ENCODE measurements at regions not wholly inside any gene's neighbourhood (a gene's known extent, or its start where the extent isn't known, plus 50 kb on each side); places are given as distances from the start of the nearest gene placed in this dataset.
A peak's percentile ranks its signal among the peaks of the same experiment; 100 is the strongest.

DNA sequence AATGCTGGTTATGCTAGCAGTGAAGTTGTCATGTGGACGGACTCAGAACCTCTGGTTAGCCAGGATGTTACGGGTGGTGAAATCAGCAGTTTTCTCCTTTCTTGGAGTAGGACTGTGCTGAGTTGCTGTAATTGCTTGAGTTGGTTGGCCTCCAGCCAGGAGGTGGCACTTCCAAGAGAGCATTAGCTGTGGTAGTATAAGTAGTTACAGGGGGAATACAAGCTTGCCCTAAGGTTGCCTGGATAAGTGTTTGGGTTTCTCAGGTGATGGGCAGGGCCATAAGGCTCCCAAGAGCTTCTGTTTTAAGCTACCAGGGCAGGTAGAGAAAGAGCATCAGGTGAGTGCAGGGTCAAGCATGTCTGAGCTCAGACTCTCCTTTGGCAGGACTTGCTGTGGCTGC, 103.0 kb downstream of the ZNF518B start:
- TF ChIP-seq, protein P1, sequence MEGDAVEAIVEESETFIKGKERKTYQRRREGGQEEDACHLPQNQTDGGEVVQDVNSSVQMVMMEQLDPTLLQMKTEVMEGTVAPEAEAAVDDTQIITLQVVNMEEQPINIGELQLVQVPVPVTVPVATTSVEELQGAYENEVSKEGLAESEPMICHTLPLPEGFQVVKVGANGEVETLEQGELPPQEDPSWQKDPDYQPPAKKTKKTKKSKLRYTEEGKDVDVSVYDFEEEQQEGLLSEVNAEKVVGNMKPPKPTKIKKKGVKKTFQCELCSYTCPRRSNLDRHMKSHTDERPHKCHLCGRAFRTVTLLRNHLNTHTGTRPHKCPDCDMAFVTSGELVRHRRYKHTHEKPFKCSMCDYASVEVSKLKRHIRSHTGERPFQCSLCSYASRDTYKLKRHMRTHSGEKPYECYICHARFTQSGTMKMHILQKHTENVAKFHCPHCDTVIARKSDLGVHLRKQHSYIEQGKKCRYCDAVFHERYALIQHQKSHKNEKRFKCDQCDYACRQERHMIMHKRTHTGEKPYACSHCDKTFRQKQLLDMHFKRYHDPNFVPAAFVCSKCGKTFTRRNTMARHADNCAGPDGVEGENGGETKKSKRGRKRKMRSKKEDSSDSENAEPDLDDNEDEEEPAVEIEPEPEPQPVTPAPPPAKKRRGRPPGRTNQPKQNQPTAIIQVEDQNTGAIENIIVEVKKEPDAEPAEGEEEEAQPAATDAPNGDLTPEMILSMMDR (IDR thresholded peaks at IDR 0.05) = no peak
- no peaks in the 10 kb centered on the region for H3K36me3 ChIP-seq
- H3K27ac ChIP-seq = no peak overlapping the region
- no peaks in the 10 kb centered on the region for H3K9me3 ChIP-seq
- H3K27me3 ChIP-seq = no peaks in the 10 kb centered on the region
- peak in 1 of 2 donors; percentile 26 for DNase-seq
- intact Hi-C loops (cut with DNase I; ENCODE audit: low total_unique reads) = no loop called here
- H3K4me3 ChIP-seq = no peak overlapping the region
- H3K4me1 ChIP-seq = no peaks in the 10 kb centered on the region

- no peaks in the 10 kb centered on the region for H3K4me1 ChIP-seq
- no peaks in the 10 kb centered on the region for H3K9me3 ChIP-seq
- H3K27ac ChIP-seq = no peak overlapping the region
- TF ChIP-seq, protein P1 (IDR thresholded peaks at IDR 0.05) = no peak
- no peaks in the 10 kb centered on the region for H3K36me3 ChIP-seq
- no peaks in the 10 kb centered on the region for H3K27me3 ChIP-seq
- intact Hi-C loops (cut with DNase I; ENCODE audit: low total_unique reads) = no loop called here
- DNase-seq = no peak
- no peak overlapping the region for H3K4me3 ChIP-seq
Measured at GRCh38 chr4:10353110-10353509, 104.1 kb downstream of the ZNF518B start.

DNA sequence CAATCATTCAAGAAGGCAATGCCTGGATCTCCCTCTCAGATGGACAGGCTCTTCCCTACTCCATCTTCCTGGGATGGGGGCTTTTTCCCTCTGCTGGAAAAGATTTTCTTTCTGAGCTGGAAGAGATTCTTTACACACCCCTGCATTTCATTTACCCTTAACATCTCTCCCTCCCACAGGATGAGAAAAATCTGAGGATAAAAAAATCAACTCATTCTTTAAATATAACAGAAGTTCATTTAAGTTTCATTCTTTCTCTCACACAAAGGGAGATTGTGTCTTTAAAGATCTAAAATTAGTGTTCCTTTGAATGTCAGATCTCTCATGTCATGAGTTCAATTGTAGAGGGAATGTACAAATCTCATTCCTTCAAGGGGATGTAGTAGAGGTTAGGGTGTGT, 109.0 kb downstream of the ZNF518B start:
- H3K36me3 ChIP-seq = no peaks in the 10 kb centered on the region
- no peaks in the 10 kb centered on the region for H3K9me3 ChIP-seq
- no peak overlapping the region for H3K27ac ChIP-seq
- intact Hi-C loops (cut with DNase I; ENCODE audit: low total_unique reads) = no loop called here
- TF ChIP-seq, protein P1 (IDR thresholded peaks at IDR 0.05) = no peak
- H3K4me3 ChIP-seq = no peak overlapping the region
- H3K4me1 ChIP-seq = no peaks in the 10 kb centered on the region
- no peak for DNase-seq
- H3K27me3 ChIP-seq = no peaks in the 10 kb centered on the region

- H3K4me1 ChIP-seq = no peaks in the 10 kb centered on the region
- no peak overlapping the region for H3K4me3 ChIP-seq
- intact Hi-C loops (cut with DNase I; ENCODE audit: low total_unique reads) = no loop called here
- H3K27ac ChIP-seq = no peak overlapping the region
- TF ChIP-seq, protein P1 (IDR thresholded peaks at IDR 0.05) = no peak
- H3K9me3 ChIP-seq = no peaks in the 10 kb centered on the region
- no peaks in the 10 kb centered on the region for H3K36me3 ChIP-seq
- no peak for DNase-seq
- no peaks in the 10 kb centered on the region for H3K27me3 ChIP-seq
Measured at GRCh38 chr4:10347815-10348214, 109.4 kb downstream of the ZNF518B start.

DNA sequence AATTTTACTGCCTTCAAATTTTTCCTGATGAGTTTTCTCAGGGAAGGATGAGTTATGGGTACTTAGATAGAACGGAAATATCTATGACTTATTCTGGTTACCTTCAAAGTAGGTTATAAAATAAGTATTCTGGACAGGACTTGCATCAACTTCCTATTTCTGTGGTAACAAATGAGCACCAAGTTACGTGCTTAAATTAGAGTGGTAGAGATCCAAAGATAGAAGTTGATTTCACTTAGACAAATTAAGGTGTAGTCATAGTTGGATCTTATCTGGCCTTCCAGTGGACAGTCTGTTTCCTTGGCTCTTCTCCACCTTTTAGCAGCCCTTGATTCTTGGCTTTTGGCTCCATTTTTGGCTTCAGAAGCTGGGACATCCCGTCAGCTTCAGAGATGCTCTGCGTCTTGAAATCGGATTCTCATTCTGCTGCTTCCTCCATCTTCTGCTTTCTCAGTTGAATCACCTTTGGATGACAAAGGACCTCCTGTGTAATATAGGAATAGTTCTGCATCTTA, 109.9 kb downstream of the ZNF518B start:
- H3K36me3 ChIP-seq = no peaks in the 10 kb centered on the region
- H3K4me3 ChIP-seq = no peak overlapping the region
- no peaks in the 10 kb centered on the region for H3K27me3 ChIP-seq
- no peaks in the 10 kb centered on the region for H3K9me3 ChIP-seq
- no peak for DNase-seq
- intact Hi-C loops (cut with DNase I; ENCODE audit: low total_unique reads) = no loop called here
- TF ChIP-seq, protein P1 (IDR thresholded peaks at IDR 0.05) = no peak
- no peak overlapping the region for H3K27ac ChIP-seq
- no peaks in the 10 kb centered on the region for H3K4me1 ChIP-seq

DNA sequence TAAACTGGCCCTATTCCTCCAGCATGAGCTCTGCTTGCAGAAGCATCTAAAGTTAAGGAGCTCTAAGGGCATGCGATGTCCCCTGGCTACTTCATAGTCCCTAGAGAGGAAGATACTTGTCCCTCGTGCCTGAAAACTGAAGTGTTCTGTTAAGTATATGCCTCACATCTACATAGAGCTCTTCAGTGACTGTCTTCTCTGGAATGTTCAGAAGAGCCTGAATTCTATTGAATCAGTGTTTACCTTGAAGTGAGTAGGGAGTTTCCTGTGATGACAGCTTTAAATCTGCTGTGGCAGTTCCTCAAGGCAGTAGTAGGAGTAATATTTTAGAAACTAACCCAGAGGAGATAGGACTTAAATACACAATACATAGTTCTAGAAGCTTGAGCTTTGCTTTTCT, 111.2 kb downstream of the ZNF518B start:
- Histone ChIP-seq H3K4me1 (no peaks in the 10 kb centered on the region), H3K27ac (no peak overlapping the region), H3K9me3 (no peaks in the 10 kb centered on the region), H3K36me3 (no peaks in the 10 kb centered on the region), H3K4me3 (no peak overlapping the region), H3K27me3 (no peaks in the 10 kb centered on the region)
- intact Hi-C loops (cut with DNase I; ENCODE audit: low total_unique reads) = no loop called here
- DNase-seq = no peak
- TF ChIP-seq, protein P1 (IDR thresholded peaks at IDR 0.05) = no peak

Data from tibial artery (tissue), 4 donors.